Karpas-422 (cell line): ENCODE measurements at regions not wholly inside any gene's neighbourhood (a gene's known extent, or its start where the extent isn't known, plus 50 kb on each side); places are given as distances from the start of the nearest gene placed in this dataset.

ENCODE experiments used
- DNase-seq: peaks from one replicate; pipeline ENCODE4 v3.0.0-alpha.2; 2015
- H2AFZ ChIP-seq: fragments of 200-600 bp; sonication (generic); 2 replicates; pipeline ENCODE4 v1.6.1; 2014; ENCODE audit warnings: antibody characterized with exemption, low read length, mixed read lengths
- H3K27ac ChIP-seq: fragments of 200-600 bp; sonication (generic); 2 replicates; pipeline ENCODE4 v1.5.1; 2014; ENCODE audit warnings: mild to moderate bottlenecking, low read length, moderate library complexity
- H3K27me3 ChIP-seq: fragments of 200-600 bp; sonication (generic); 2 replicates; pipeline ENCODE4 v1.6.1; 2014; ENCODE audit warnings: low read length, mixed read lengths
- H3K36me3 ChIP-seq: fragments of 200-600 bp; sonication (generic); 2 replicates; pipeline ENCODE4 v1.6.1; 2014; ENCODE audit warnings: low read length, mixed read lengths; ENCODE audit not compliant: insufficient read depth
- H3K4me1 ChIP-seq: fragments of 200-600 bp; sonication (generic); 2 replicates; pipeline ENCODE4 v1.6.1; 2014; ENCODE audit warnings: mild to moderate bottlenecking, low read length, mixed read lengths
- H3K4me2 ChIP-seq: fragments of 200-600 bp; sonication (generic); 2 replicates; pipeline ENCODE4 v1.6.1; 2014; ENCODE audit warnings: low read length, low read depth, mild to moderate bottlenecking; ENCODE audit not compliant: poor library complexity, severe bottlenecking
- H3K4me3 ChIP-seq: fragments of 200-600 bp; sonication (generic); 2 replicates; pipeline ENCODE4 v1.5.1; 2014; ENCODE audit warnings: mild to moderate bottlenecking, antibody characterized with exemption, low read length, mixed read lengths
- H3K79me2 ChIP-seq: fragments of 200-600 bp; sonication (generic); 2 replicates; pipeline ENCODE4 v1.6.1; 2014; ENCODE audit warnings: mild to moderate bottlenecking, low read length, mixed read lengths
- H3K9ac ChIP-seq: fragments of 200-600 bp; sonication (generic); 2 replicates; pipeline ENCODE4 v1.6.0; 2014; ENCODE audit warnings: low read length
- H3K9me2 ChIP-seq: fragments of 200-600 bp; sonication (generic), shearing (Covaris generic); replicated peaks from 2 replicates; pipeline ENCODE4 v1.6.0; 2014; ENCODE audit warnings: mild to moderate bottlenecking, low read length, moderate library complexity; ENCODE audit not compliant: insufficient read depth
- H3K9me3 ChIP-seq: fragments of 300-700, 200-600 bp; sonication (generic); 2 replicates; pipeline ENCODE4 v1.6.1; 2014; ENCODE audit warnings: low read length, mixed read lengths
- H4K20me1 ChIP-seq: fragments of 200-600 bp; sonication (generic); 2 replicates; pipeline ENCODE4 v1.6.1; 2014; ENCODE audit warnings: mild to moderate bottlenecking, antibody characterized with exemption, low read length, low read depth; ENCODE audit not compliant: insufficient read depth

DNA sequence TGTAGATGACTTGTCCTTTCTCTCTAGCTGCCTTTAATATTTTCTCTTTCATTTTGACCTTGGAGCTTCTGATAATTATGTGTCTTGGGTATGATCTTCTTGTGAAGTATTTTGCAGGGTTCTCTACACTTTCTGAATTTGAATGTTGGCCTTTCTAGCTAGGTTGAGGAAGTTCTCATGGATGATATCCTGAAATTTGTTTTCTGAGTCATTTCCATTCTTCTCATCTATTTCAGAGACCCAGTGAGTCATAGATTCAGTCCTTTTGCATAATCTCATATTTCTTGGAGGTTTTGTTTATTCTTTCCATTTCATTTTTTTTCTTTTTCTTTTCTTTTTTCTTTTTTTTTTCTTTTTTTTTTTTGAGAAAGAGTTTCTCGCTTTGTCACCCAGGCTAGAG, 585.7 kb upstream of the PABPC4L start:
- Histone ChIP-seq H3K36me3 (no peaks in the 10 kb centered on the region), H3K27ac (no peak overlapping the region), H3K9ac (no peak overlapping the region), H3K27me3 (no peaks in the 10 kb centered on the region), H2AFZ (no peak overlapping the region), H3K9me3 (peaks cover 6% of the 10 kb centered on the region), H3K4me1 (no peaks in the 10 kb centered on the region), H3K9me2 (no peaks in the 10 kb centered on the region), H3K79me2 (no peaks in the 10 kb centered on the region), H4K20me1 (no peaks in the 10 kb centered on the region), H3K4me2 (no peak overlapping the region), H3K4me3 (no peak overlapping the region)
- no peak for DNase-seq

DNA sequence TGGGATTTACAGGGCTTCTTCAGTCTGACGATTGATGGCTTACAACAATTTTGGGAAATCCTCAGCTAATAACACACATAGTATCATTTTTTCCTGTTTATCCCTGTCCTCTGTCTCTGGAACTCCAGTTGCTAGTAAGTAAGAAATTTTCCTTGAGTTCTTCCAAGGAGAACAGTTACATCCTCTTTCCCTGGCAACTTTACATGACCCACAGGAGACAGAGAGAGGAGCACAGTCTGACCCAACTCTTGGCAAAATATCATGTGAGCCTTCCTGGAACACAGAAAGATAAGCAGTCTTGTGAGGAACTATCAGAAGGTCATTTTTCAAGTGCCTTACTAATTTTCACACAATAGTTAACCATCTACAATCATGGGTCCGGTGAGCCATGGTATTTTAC, 578.7 kb upstream of the PABPC4L start:
- Histone ChIP-seq H3K79me2 (no peaks in the 10 kb centered on the region), H3K4me3 (no peak overlapping the region), H2AFZ (no peak overlapping the region), H3K9me2 (no peaks in the 10 kb centered on the region), H3K4me1 (no peaks in the 10 kb centered on the region), H4K20me1 (no peaks in the 10 kb centered on the region), H3K9me3 (no peaks in the 10 kb centered on the region; the same call in none of the 2 replicates), H3K4me2 (no peak overlapping the region), H3K36me3 (no peaks in the 10 kb centered on the region), H3K9ac (no peak overlapping the region), H3K27ac (no peak overlapping the region), H3K27me3 (no peaks in the 10 kb centered on the region)
- no peak for DNase-seq

DNA sequence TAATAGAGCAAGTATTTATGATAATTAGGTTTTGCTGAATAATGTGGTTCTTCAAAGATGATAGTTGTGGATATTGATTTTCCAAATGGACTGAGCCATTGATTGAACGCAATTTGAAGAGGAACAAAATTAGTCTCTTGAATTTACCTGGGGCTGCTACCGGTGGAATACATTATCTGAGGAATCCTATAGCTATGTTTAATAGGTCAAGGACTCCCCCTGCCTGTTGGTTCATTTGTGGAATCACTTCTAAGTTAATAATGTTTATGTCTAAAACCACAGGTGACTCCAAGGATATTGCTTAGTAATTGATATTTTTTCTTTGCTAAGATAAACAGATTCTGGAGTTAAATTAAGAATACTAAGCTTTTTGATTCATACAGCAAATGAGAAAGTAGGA, 576.0 kb upstream of the PABPC4L start:
- Histone ChIP-seq H3K9me2 (no peaks in the 10 kb centered on the region), H3K9ac (no peak overlapping the region), H3K4me3 (no peak overlapping the region), H3K27me3 (no peaks in the 10 kb centered on the region), H3K4me2 (no peak overlapping the region), H3K27ac (no peak overlapping the region), H3K79me2 (no peaks in the 10 kb centered on the region), H4K20me1 (no peaks in the 10 kb centered on the region), H3K4me1 (no peaks in the 10 kb centered on the region), H3K36me3 (no peaks in the 10 kb centered on the region), H3K9me3 (no peaks in the 10 kb centered on the region; the same call in none of the 2 replicates), H2AFZ (no peak overlapping the region)
- DNase-seq, result no peak

DNA sequence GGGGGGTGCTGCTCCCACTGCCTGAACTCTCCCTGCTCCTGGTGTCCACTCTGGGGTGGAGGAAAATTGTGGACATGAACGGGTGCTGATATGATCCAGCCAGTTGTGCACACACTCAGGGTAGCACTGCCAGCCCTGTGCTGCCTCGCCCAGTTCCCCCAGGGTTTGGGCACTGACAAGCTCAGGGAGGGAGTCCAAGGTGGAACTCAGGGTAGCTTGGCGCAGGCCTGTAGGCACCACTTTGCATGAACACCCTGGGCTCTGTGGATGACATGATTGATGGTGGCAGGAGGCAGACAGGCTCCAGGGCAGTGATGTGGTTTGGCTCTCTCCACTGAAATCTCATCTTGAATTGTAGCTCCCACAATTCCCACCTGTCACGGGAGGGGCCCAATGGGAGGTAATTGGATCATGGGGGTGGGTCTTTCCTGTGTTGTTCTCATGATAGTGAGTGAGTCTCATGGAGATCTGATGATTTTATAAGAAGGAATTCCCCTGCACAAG, 572.0 kb upstream of the PABPC4L start:
- no peak overlapping the region for H3K27ac ChIP-seq
- no peaks in the 10 kb centered on the region for H3K4me1 ChIP-seq
- H3K4me2 ChIP-seq, result no peak overlapping the region
- no peaks in the 10 kb centered on the region for H3K27me3 ChIP-seq
- no peaks in the 10 kb centered on the region for H3K36me3 ChIP-seq
- H3K9me2 ChIP-seq, result no peaks in the 10 kb centered on the region
- no peaks in the 10 kb centered on the region for H3K79me2 ChIP-seq
- H2AFZ ChIP-seq, result no peak overlapping the region
- DNase-seq, result no peak
- H4K20me1 ChIP-seq, result no peaks in the 10 kb centered on the region
- no peaks in the 10 kb centered on the region; the same call in 1 of the 2 replicates for H3K9me3 ChIP-seq
- no peak overlapping the region for H3K9ac ChIP-seq
- no peak overlapping the region for H3K4me3 ChIP-seq

DNA sequence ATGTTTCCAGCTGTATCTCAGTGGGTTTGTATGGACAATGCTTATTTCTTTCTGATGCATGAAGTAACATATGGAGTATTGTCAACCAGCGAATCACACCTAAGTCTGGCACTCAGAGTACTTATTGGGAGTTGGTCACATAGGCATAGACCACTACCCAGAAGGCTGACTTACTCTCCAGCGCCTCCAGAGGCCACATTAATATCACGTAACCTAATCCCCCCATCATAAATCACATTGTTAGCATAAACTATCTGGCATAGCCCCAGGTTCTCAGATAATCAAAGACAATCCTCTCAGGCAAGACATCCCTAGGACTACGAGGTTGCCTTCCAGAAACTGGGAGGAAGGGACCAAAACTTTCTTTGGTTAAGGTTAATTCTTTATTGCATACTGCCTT, 560.5 kb upstream of the PABPC4L start:
- no peaks in the 10 kb centered on the region for H3K27me3 ChIP-seq
- peak; percentile 47 for DNase-seq
- no peak overlapping the region for H3K4me3 ChIP-seq
- H3K27ac ChIP-seq, result no peak overlapping the region
- H2AFZ ChIP-seq, result no peak overlapping the region
- H3K36me3 ChIP-seq, result no peaks in the 10 kb centered on the region
- no peaks in the 10 kb centered on the region for H4K20me1 ChIP-seq
- no peak overlapping the region for H3K4me2 ChIP-seq
- no peaks in the 10 kb centered on the region for H3K79me2 ChIP-seq
- no peaks in the 10 kb centered on the region for H3K4me1 ChIP-seq
- no peak overlapping the region for H3K9ac ChIP-seq
- peaks cover 11% of the 10 kb centered on the region; the same call in 1 of the 2 replicates for H3K9me3 ChIP-seq
- H3K9me2 ChIP-seq, result no peaks in the 10 kb centered on the region

DNA sequence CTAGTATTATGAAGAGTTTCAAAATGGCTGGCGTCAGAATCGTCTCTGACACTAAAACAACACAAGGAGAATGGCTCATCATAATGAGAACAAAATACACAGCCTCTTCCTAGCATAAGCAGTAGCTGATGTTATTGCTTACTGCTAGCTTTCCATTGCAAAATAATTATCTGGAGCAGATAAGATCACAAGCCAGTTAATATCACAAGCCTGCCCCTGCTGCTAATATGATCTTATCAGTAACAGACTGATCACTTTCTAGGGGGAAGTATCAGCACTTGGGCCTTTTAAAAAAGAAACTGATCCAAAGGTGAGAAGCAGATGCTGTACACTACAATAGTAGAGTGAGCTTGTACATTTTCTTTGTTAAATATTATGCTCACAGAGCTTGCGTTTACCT, 554.8 kb upstream of the PABPC4L start:
- Histone ChIP-seq H3K4me1 (no peaks in the 10 kb centered on the region), H3K9me3 (peaks cover 9% of the 10 kb centered on the region; the same call in 1 of the 2 replicates), H4K20me1 (no peaks in the 10 kb centered on the region), H3K9ac (no peak overlapping the region), H3K36me3 (no peaks in the 10 kb centered on the region), H3K79me2 (no peaks in the 10 kb centered on the region), H3K27ac (no peak overlapping the region), H3K27me3 (no peaks in the 10 kb centered on the region), H3K4me2 (no peak overlapping the region), H3K4me3 (no peak overlapping the region), H2AFZ (peak overlapping the region; percentile 59; the same call in 1 of the 2 replicates), H3K9me2 (no peaks in the 10 kb centered on the region)
- no peak for DNase-seq

DNA sequence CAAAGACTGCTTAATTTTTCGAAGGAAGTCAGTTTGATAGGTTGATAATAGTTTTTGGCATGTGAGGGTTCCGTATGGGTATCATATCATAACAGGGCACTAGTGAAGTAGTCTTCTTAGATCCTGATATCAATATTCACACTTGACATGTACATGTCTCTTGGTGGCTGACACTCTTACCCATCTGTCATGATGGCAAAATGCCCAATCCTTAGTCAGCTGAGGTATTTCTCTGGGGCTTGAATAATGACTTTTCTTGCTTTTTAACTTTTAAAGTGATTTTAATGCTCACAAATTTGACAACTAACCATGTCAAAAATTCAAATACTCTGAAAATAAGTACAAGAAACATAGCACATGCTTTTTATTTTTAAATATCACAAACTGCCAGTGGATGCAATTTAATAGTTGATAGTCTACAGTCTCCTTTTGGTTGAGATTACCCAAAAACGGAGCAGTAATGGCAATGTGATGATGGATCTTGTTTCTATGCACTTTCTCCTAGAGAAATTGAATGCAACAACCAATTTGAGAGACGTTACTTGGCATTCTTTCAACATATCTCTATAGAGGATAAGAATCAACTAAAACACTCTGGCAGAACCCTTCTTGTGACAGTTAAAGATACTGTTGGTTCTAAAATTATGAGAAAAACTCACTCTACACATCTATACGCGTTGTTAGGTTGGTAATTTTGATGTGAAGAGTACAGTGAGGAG, 552.9 kb upstream of the PABPC4L start:
- Histone ChIP-seq H3K9me2 (no peaks in the 10 kb centered on the region), H4K20me1 (no peaks in the 10 kb centered on the region), H3K27me3 (no peaks in the 10 kb centered on the region), H3K4me1 (no peaks in the 10 kb centered on the region), H3K9ac (no peak overlapping the region), H3K79me2 (no peaks in the 10 kb centered on the region), H3K4me2 (no peak overlapping the region), H3K36me3 (no peaks in the 10 kb centered on the region), H3K4me3 (no peak overlapping the region), H3K9me3 (peaks cover 9% of the 10 kb centered on the region; the same call in 1 of the 2 replicates), H2AFZ (no peak overlapping the region), H3K27ac (no peak overlapping the region)
- DNase-seq, result no peak

DNA sequence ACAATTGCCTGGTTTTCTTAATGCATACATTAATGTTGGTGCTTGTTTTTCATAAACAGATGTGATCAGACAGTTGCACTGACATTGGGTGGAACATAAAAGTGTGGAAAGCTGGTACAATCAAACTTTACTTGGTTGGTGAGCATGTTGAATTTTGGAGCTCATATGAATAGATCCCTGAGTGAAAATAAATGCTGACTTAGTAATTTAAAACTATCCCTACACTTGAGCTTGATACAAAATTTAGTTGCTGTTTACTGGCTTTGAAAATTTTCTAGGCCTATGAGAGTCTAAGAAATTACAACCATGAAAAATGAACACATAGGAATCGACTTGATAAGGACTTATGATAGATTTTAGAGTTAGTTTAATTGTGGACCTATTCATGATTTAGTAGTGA, 551.8 kb upstream of the PABPC4L start:
- DNase-seq, result no peak
- Histone ChIP-seq H3K4me3 (no peak overlapping the region), H4K20me1 (no peaks in the 10 kb centered on the region), H3K4me1 (no peaks in the 10 kb centered on the region), H3K9ac (no peak overlapping the region), H3K36me3 (no peaks in the 10 kb centered on the region), H3K9me2 (no peaks in the 10 kb centered on the region), H3K27ac (no peak overlapping the region), H3K27me3 (no peaks in the 10 kb centered on the region), H2AFZ (no peak overlapping the region), H3K9me3 (peaks cover 9% of the 10 kb centered on the region; the same call in 1 of the 2 replicates), H3K4me2 (no peak overlapping the region), H3K79me2 (no peaks in the 10 kb centered on the region)
